ENCODE measurements at regions not wholly inside any gene's neighbourhood (a gene's known extent, or its start where the extent isn't known, plus 50 kb on each side); places are given as distances from the start of the nearest gene placed in this dataset.

GRCh38 chr6:132202574-132202973 lies 198.7 kb downstream of the MOXD1 start:
- Histone ChIP-seq H3K27me3 (no peaks in the 10 kb centered on the region), H3K4me1 (no peaks in the 10 kb centered on the region), H3K36me3 (no peaks in the 10 kb centered on the region), H3K9me3 (no peaks in the 10 kb centered on the region), H3K27ac (no peak overlapping the region), H3K4me3 (no peak overlapping the region)
- intact Hi-C loops (cut with DNase I) = no loop called here
- TF ChIP-seq, protein P1, sequence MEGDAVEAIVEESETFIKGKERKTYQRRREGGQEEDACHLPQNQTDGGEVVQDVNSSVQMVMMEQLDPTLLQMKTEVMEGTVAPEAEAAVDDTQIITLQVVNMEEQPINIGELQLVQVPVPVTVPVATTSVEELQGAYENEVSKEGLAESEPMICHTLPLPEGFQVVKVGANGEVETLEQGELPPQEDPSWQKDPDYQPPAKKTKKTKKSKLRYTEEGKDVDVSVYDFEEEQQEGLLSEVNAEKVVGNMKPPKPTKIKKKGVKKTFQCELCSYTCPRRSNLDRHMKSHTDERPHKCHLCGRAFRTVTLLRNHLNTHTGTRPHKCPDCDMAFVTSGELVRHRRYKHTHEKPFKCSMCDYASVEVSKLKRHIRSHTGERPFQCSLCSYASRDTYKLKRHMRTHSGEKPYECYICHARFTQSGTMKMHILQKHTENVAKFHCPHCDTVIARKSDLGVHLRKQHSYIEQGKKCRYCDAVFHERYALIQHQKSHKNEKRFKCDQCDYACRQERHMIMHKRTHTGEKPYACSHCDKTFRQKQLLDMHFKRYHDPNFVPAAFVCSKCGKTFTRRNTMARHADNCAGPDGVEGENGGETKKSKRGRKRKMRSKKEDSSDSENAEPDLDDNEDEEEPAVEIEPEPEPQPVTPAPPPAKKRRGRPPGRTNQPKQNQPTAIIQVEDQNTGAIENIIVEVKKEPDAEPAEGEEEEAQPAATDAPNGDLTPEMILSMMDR (IDR thresholded peaks at IDR 0.05) = no peak
- ATAC-seq (no peak), DNase-seq (no peak)
- WGBS (ENCODE audit: insufficient coverage, low coverage, low lambda C conversion rate, missing lambda C conversion rate) = 73% methylated on average over 4 of the region's 4 CpGs

GRCh38 chr6:132199343-132199742 lies 201.9 kb downstream of the MOXD1 start:
- DNase-seq (no peak), ATAC-seq (no peak)
- TF ChIP-seq POLR2A (IDR thresholded peaks at IDR 0.05) = no peak
- TF ChIP-seq, protein P1 (IDR thresholded peaks at IDR 0.05) = no peak
- Histone ChIP-seq H3K4me1 (no peaks in the 10 kb centered on the region), H3K27me3 (no peaks in the 10 kb centered on the region), H3K4me3 (no peak overlapping the region), H3K27ac (no peak overlapping the region), H3K36me3 (no peaks in the 10 kb centered on the region), H3K9me3 (no peaks in the 10 kb centered on the region)
- 71% methylated on average over 3 of the region's 3 CpGs for WGBS (ENCODE audit: insufficient coverage, low coverage, low lambda C conversion rate, missing lambda C conversion rate)
- intact Hi-C loops (cut with DNase I) = no loop called here

DNA sequence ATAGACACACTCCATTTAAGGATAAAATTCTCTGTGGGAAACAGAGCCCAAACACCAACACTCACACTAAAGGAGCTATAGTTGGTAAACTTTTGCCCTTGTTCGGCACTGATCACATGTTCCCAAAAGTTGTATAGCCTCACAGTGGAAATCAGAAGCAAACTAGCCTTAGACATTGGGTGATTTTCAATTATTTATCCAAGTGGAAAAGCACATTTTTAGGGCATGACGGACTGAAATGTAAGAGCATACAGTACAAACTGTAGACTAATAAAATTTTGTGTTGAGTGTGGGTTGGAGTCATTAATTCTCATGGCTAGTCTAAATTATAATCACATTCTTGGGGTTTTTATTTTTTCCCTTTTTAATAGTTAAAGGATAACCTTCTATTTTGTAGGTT lies 202.4 kb downstream of the MOXD1 start:
- intact Hi-C loops (cut with DNase I) = no loop called here
- no peak for ATAC-seq
- no peak overlapping the region for H3K4me3 ChIP-seq
- no peak for DNase-seq
- 64% methylated on average over 2 of the region's 2 CpGs for WGBS (ENCODE audit: insufficient coverage, low coverage, low lambda C conversion rate, missing lambda C conversion rate)
- no peaks in the 10 kb centered on the region for H3K36me3 ChIP-seq
- H3K9me3 ChIP-seq = no peaks in the 10 kb centered on the region
- no peaks in the 10 kb centered on the region for H3K4me1 ChIP-seq
- TF ChIP-seq, protein P1 (IDR thresholded peaks at IDR 0.05) = no peak
- no peak for TF ChIP-seq POLR2A (IDR thresholded peaks at IDR 0.05)
- H3K27me3 ChIP-seq = no peaks in the 10 kb centered on the region
- H3K27ac ChIP-seq = no peak overlapping the region

DNA sequence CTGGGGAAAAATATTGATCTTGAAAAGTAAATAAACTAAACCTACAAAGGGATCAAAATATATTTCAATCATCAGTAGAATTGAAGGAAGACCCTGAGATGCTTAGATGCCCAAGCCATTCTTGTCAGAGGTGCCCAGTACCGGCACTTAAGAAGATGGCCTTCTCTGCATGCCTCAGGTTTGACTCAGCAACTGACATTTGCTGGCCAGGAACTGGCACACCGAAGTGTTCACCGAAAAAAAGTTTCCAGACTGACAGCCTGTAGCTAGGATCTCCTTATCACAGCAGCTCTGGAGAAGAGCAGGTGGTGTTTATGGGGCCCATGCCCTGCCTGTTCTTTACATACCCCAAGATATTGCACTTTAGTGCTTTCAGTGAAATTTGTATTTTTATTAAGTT lies 203.2 kb downstream of the MOXD1 start:
- H3K27ac ChIP-seq = no peak overlapping the region
- ATAC-seq (no peak), DNase-seq (no peak)
- H3K36me3 ChIP-seq = no peaks in the 10 kb centered on the region
- H3K27me3 ChIP-seq = no peaks in the 10 kb centered on the region
- H3K4me3 ChIP-seq = no peak overlapping the region
- H3K4me1 ChIP-seq = no peaks in the 10 kb centered on the region
- no peaks in the 10 kb centered on the region for H3K9me3 ChIP-seq
- no peak for TF ChIP-seq POLR2A (IDR thresholded peaks at IDR 0.05)
- TF ChIP-seq, protein P1 (IDR thresholded peaks at IDR 0.05) = no peak
- WGBS (ENCODE audit: insufficient coverage, low coverage, low lambda C conversion rate, missing lambda C conversion rate) = 67% methylated on average over 3 of the region's 3 CpGs
- intact Hi-C loops (cut with DNase I) = no loop called here

- DNase-seq (no peak), ATAC-seq (no peak)
- H3K36me3 ChIP-seq = no peaks in the 10 kb centered on the region
- TF ChIP-seq, protein P1 (IDR thresholded peaks at IDR 0.05) = no peak
- no peak for TF ChIP-seq POLR2A (IDR thresholded peaks at IDR 0.05)
- intact Hi-C loops (cut with DNase I) = no loop called here
- H3K4me1 ChIP-seq = no peaks in the 10 kb centered on the region
- WGBS (ENCODE audit: insufficient coverage, low coverage, low lambda C conversion rate, missing lambda C conversion rate) = 92% methylated on average over 2 of the region's 3 CpGs
- no peaks in the 10 kb centered on the region for H3K9me3 ChIP-seq
- no peak overlapping the region for H3K4me3 ChIP-seq
- no peaks in the 10 kb centered on the region for H3K27me3 ChIP-seq
- H3K27ac ChIP-seq = no peak overlapping the region
Measured at GRCh38 chr6:132194529-132194928, 206.7 kb downstream of the MOXD1 start.
